ENCODE measurements at regions not wholly inside any gene's neighbourhood (a gene's known extent, or its start where the extent isn't known, plus 50 kb on each side); places are given as distances from the start of the nearest gene placed in this dataset.
"Not testable (repeated sequence)": the region's sequence is repeated elsewhere in the genome, so short reads cannot be mapped to it uniquely, and the experiment has no call there.

- in situ Hi-C loops (cut with HindIII; ENCODE audit: low sequenced_read_pairs), result no loop called here
Observed at GRCh38 chr9:109653470-109653869, 126.5 kb upstream of the PALM2AKAP2 start.

- in situ Hi-C loops (cut with HindIII; ENCODE audit: low sequenced_read_pairs), result not testable (repeated sequence)
Observed at GRCh38 chr9:109663978-109664377, 116.0 kb upstream of the PALM2AKAP2 start.

GRCh38 chr9:109665736-109666135 is 114.3 kb upstream of the PALM2AKAP2 start:
- in situ Hi-C loops (cut with HindIII; ENCODE audit: low sequenced_read_pairs), result loop anchor here (5.0 kb wide), 1 partner anchor 77 kb away; no protein-coding TSS in a partner anchor

- in situ Hi-C loops (cut with HindIII; ENCODE audit: low sequenced_read_pairs), result no loop called here
Observed at GRCh38 chr9:109681301-109681700, 98.7 kb upstream of the PALM2AKAP2 start.

GRCh38 chr9:109682227-109682626 is 97.8 kb upstream of the PALM2AKAP2 start:
- in situ Hi-C loops (cut with HindIII; ENCODE audit: low sequenced_read_pairs), result no loop called here

GRCh38 chr9:109683521-109683920 is 96.5 kb upstream of the PALM2AKAP2 start:
- in situ Hi-C loops (cut with HindIII; ENCODE audit: low sequenced_read_pairs), result no loop called here

- in situ Hi-C loops (cut with HindIII; ENCODE audit: low sequenced_read_pairs), result no loop called here
Observed at GRCh38 chr9:109689701-109690100, 90.3 kb upstream of the PALM2AKAP2 start.

- in situ Hi-C loops (cut with HindIII; ENCODE audit: low sequenced_read_pairs), result no loop called here
Observed at GRCh38 chr9:109699019-109699418, 81.0 kb upstream of the PALM2AKAP2 start.

- in situ Hi-C loops (cut with HindIII; ENCODE audit: low sequenced_read_pairs), result no loop called here
Observed at GRCh38 chr9:109704546-109704945, 75.5 kb upstream of the PALM2AKAP2 start.

GRCh38 chr9:109705515-109705914 is 74.5 kb upstream of the PALM2AKAP2 start:
- in situ Hi-C loops (cut with HindIII; ENCODE audit: low sequenced_read_pairs), result no loop called here

- in situ Hi-C loops (cut with HindIII; ENCODE audit: low sequenced_read_pairs), result no loop called here
Observed at GRCh38 chr9:109707355-109707754, 72.6 kb upstream of the PALM2AKAP2 start.

GRCh38 chr9:109708451-109708945 is 71.5 kb upstream of the PALM2AKAP2 start:
- in situ Hi-C loops (cut with HindIII; ENCODE audit: low sequenced_read_pairs), result no loop called here

GRCh38 chr9:109709866-109710265 is 70.1 kb upstream of the PALM2AKAP2 start:
- in situ Hi-C loops (cut with HindIII; ENCODE audit: low sequenced_read_pairs), result no loop called here

- in situ Hi-C loops (cut with HindIII; ENCODE audit: low sequenced_read_pairs), result no loop called here
Observed at GRCh38 chr9:109710830-109711229, 69.2 kb upstream of the PALM2AKAP2 start.

- in situ Hi-C loops (cut with HindIII; ENCODE audit: low sequenced_read_pairs), result no loop called here
Observed at GRCh38 chr9:109715344-109715743, 64.7 kb upstream of the PALM2AKAP2 start.

- in situ Hi-C loops (cut with HindIII; ENCODE audit: low sequenced_read_pairs), result no loop called here
Observed at GRCh38 chr9:109716631-109717030, 63.4 kb upstream of the PALM2AKAP2 start.

- in situ Hi-C loops (cut with HindIII; ENCODE audit: low sequenced_read_pairs), result no loop called here
Observed at GRCh38 chr9:109717342-109717741, 62.7 kb upstream of the PALM2AKAP2 start.

GRCh38 chr9:109718861-109719260 is 61.1 kb upstream of the PALM2AKAP2 start:
- in situ Hi-C loops (cut with HindIII; ENCODE audit: low sequenced_read_pairs), result no loop called here

- in situ Hi-C loops (cut with HindIII; ENCODE audit: low sequenced_read_pairs), result no loop called here
Observed at GRCh38 chr9:109721001-109721400, 59.0 kb upstream of the PALM2AKAP2 start.

GRCh38 chr9:109722007-109722406 is 58.0 kb upstream of the PALM2AKAP2 start:
- in situ Hi-C loops (cut with HindIII; ENCODE audit: low sequenced_read_pairs), result no loop called here

- in situ Hi-C loops (cut with HindIII; ENCODE audit: low sequenced_read_pairs), result no loop called here
Observed at GRCh38 chr9:109723781-109724180, 56.2 kb upstream of the PALM2AKAP2 start.

GRCh38 chr9:109725460-109725859 is 54.5 kb upstream of the PALM2AKAP2 start:
- in situ Hi-C loops (cut with HindIII; ENCODE audit: low sequenced_read_pairs), result no loop called here

GRCh38 chr9:109726119-109726518 is 53.9 kb upstream of the PALM2AKAP2 start:
- in situ Hi-C loops (cut with HindIII; ENCODE audit: low sequenced_read_pairs), result no loop called here
